ENCODE measurements at regions not wholly inside any gene's neighbourhood (a gene's known extent, or its start where the extent isn't known, plus 50 kb on each side); places are given as distances from the start of the nearest gene placed in this dataset.

DNA sequence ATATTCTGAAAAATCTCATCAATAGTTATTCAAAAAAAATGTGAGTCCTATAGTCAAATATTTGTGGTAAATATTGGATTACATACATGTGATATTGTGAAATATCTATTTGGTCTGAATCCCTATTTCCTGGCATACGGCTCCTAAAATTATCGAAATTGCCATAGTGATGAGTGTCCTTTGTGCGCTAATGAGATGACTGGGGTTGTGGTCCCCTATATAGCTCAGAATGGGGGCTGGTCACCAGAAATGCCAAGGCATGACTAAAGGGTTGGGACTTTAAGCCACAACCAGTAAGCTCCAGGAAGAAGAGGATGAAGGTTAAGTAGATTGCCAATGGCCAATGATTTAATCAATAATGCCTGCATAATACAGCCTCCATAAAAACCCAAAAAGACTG, 610.2 kb upstream of the CHRM3 start:
- POLR2A ChIA-PET: no interaction called here
- ATAC-seq (no peak), FAIRE-seq (no peak), DNase-seq (ENCODE audit: low spot score) (no peak)
- Histone ChIP-seq H3K9me3 (ENCODE audit: low read length) (peaks cover 89% of the 10 kb centered on the region), H3K36me3 (replicated peaks in 1 of 2; ENCODE audit: control insufficient read depth in 1 of 2, insufficient read depth in 2 of 2, low read length in 2 of 2) (no peaks in the 10 kb centered on the region), H3K4me1 (ENCODE audit: insufficient read depth, low read length) (no peaks in the 10 kb centered on the region), H4K20me1 (ENCODE audit: insufficient read depth, low read length) (no peaks in the 10 kb centered on the region), H3K27me3 (ENCODE audit: control insufficient read depth in 1 of 2, insufficient read depth in 2 of 2, low read length in 2 of 2) (no peaks in the 10 kb centered on the region), H3K4me3 (replicated peaks in 1 of 3; ENCODE audit: insufficient read depth in 1 of 3, low read depth in 2 of 3, low read length in 3 of 3) (no peak overlapping the region), H3K9ac (ENCODE audit: insufficient read depth, low read depth, low read length) (no peak overlapping the region), H3K4me2 (ENCODE audit: low read depth, low read length) (no peak overlapping the region), H2AFZ (ENCODE audit: low read length) (no peak overlapping the region), H3K79me2 (ENCODE audit: insufficient read depth, low read length) (no peaks in the 10 kb centered on the region), H3K27ac (ENCODE audit: extremely low read length, insufficient read depth, low read length) (no peak overlapping the region)
- WGBS (ENCODE audit: low lambda C conversion rate): 5% methylated on average over 3 of the region's 3 CpGs
- CTCF ChIA-PET (ENCODE audit: low intra/inter-chr PET ratio, low total read pairs): no interaction called here
- in situ Hi-C loops (cut with HindIII; ENCODE audit: extremely low pct_ligation_motif_present, low pct_unique_long_range_greater_than_20kb) (no loop called here), intact Hi-C loops (cut with micrococcal nuclease; ENCODE audit: unreplicated experiment) (no loop called here)
- no TSS peak for BruUV-seq (replicated peaks)
- TF ChIP-seq YEATS2 (CRISPR knock-in tag; IDR thresholded peaks at IDR 0.05; ENCODE audit: borderline replicate concordance): no peak
- TF ChIP-seq ZNF121 (CRISPR knock-in tag; IDR thresholded peaks at IDR 0.05): no peak
- no peak for TF ChIP-seq ZNF446 (CRISPR knock-in tag; IDR thresholded peaks at IDR 0.05)
- TF ChIP-seq, protein P1, sequence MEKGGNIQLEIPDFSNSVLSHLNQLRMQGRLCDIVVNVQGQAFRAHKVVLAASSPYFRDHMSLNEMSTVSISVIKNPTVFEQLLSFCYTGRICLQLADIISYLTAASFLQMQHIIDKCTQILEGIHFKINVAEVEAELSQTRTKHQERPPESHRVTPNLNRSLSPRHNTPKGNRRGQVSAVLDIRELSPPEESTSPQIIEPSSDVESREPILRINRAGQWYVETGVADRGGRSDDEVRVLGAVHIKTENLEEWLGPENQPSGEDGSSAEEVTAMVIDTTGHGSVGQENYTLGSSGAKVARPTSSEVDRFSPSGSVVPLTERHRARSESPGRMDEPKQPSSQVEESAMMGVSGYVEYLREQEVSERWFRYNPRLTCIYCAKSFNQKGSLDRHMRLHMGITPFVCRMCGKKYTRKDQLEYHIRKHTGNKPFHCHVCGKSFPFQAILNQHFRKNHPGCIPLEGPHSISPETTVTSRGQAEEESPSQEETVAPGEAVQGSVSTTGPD (CRISPR knock-in tag; IDR thresholded peaks at IDR 0.05): no peak
- TF ChIP-seq, protein P2, sequence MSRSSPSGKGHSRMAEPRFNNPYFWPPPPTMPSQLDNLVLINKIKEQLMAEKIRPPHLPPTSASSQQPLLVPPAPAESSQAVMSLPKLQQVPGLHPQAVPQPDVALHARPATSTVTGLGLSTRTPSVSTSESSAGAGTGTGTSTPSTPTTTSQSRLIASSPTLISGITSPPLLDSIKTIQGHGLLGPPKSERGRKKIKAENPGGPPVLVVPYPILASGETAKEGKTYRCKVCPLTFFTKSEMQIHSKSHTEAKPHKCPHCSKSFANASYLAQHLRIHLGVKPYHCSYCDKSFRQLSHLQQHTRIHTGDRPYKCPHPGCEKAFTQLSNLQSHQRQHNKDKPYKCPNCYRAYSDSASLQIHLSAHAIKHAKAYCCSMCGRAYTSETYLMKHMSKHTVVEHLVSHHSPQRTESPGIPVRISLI (CRISPR knock-in tag; IDR thresholded peaks at IDR 0.05; ENCODE audit: borderline replicate concordance): no peak
- TF ChIP-seq, protein P3, sequence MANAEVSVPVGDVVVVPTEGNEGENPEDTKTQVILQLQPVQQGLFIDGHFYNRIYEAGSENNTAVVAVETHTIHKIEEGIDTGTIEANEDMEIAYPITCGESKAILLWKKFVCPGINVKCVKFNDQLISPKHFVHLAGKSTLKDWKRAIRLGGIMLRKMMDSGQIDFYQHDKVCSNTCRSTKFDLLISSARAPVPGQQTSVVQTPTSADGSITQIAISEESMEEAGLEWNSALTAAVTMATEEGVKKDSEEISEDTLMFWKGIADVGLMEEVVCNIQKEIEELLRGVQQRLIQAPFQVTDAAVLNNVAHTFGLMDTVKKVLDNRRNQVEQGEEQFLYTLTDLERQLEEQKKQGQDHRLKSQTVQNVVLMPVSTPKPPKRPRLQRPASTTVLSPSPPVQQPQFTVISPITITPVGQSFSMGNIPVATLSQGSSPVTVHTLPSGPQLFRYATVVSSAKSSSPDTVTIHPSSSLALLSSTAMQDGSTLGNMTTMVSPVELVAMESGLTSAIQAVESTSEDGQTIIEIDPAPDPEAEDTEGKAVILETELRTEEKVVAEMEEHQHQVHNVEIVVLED (CRISPR knock-in tag; IDR thresholded peaks at IDR 0.05; ENCODE audit: borderline replicate concordance): no peak
